ENCODE measurements at regions not wholly inside any gene's neighbourhood (a gene's known extent, or its start where the extent isn't known, plus 50 kb on each side); places are given as distances from the start of the nearest gene placed in this dataset.

- ATAC-seq: no peak
Measured at GRCh38 chr4:104818579-104818978, 323.9 kb upstream of the CXXC4 start.

GRCh38 chr4:104826171-104826570 lies 320.5 kb upstream of the TET2 start:
- TF ChIP-seq POU6F1 (CRISPR knock-in tag; IDR thresholded peaks at IDR 0.05; ENCODE audit: borderline replicate concordance, low read depth) (no peak), ESRRG (CRISPR knock-in tag; IDR thresholded peaks at IDR 0.05) (no peak), RARB (CRISPR knock-in tag; IDR thresholded peaks at IDR 0.05) (no peak), ZNF8 (CRISPR knock-in tag; IDR thresholded peaks at IDR 0.05) (no peak), ISL1 (CRISPR knock-in tag; IDR thresholded peaks at IDR 0.05) (no peak), BACH2 (CRISPR knock-in tag; IDR thresholded peaks at IDR 0.05; ENCODE audit: borderline replicate concordance) (no peak), ZNF70 (CRISPR knock-in tag; IDR thresholded peaks at IDR 0.05) (no peak), PPARA (CRISPR knock-in tag; IDR thresholded peaks at IDR 0.05; ENCODE audit: borderline replicate concordance) (no peak), SNAI2 (CRISPR knock-in tag; IDR thresholded peaks at IDR 0.05) (no peak), ARNTL (CRISPR knock-in tag; IDR thresholded peaks at IDR 0.05; ENCODE audit: borderline replicate concordance, low read depth) (no peak)
- TF ChIP-seq, protein P1, sequence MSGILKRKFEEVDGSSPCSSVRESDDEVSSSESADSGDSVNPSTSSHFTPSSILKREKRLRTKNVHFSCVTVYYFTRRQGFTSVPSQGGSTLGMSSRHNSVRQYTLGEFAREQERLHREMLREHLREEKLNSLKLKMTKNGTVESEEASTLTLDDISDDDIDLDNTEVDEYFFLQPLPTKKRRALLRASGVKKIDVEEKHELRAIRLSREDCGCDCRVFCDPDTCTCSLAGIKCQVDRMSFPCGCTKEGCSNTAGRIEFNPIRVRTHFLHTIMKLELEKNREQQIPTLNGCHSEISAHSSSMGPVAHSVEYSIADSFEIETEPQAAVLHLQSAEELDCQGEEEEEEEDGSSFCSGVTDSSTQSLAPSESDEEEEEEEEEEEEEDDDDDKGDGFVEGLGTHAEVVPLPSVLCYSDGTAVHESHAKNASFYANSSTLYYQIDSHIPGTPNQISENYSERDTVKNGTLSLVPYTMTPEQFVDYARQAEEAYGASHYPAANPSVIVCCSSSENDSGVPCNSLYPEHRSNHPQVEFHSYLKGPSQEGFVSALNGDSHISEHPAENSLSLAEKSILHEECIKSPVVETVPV (CRISPR knock-in tag; IDR thresholded peaks at IDR 0.05): no peak
- no peak for ATAC-seq

More at GRCh38 chr4:104818579-104818978, 323.9 kb upstream of the CXXC4 start:
- TF ChIP-seq, protein P1 (CRISPR knock-in tag; IDR thresholded peaks at IDR 0.05): no peak

DNA sequence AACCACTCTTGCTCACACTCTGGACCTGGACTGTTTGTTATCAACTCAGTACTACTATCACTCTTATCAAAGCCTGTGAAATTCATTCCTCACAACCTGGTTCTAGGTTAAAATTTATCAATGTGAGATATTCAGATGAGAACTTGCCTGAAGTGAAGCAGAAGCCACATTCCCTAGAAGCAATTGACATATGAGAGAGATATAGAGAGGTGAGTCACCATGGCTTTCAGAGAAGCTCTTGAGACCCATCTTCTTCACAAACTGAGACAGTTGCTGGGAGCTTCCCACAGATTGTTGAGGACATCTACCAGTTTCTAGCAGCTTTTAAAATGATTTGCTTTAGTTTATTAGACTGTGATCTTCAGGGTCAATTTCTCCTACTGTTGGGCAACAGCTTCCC lies 316.9 kb upstream of the TET2 start:
- ATAC-seq: no peak
- no peak for TF ChIP-seq ISL1 (CRISPR knock-in tag; IDR thresholded peaks at IDR 0.05)
- no peak for TF ChIP-seq CSDC2 (CRISPR knock-in tag; IDR thresholded peaks at IDR 0.05)
- TF ChIP-seq TSHZ2 (CRISPR knock-in tag; IDR thresholded peaks at IDR 0.05): no peak
- no peak for TF ChIP-seq POU6F1 (CRISPR knock-in tag; IDR thresholded peaks at IDR 0.05; ENCODE audit: borderline replicate concordance, low read depth)
- TF ChIP-seq, protein P1 (CRISPR knock-in tag; IDR thresholded peaks at IDR 0.05): no peak
- TF ChIP-seq PATZ1 (CRISPR knock-in tag; IDR thresholded peaks at IDR 0.05; ENCODE audit: borderline replicate concordance): no peak
- no peak for TF ChIP-seq GLIS3 (CRISPR knock-in tag; IDR thresholded peaks at IDR 0.05)
- TF ChIP-seq ZFP3 (CRISPR knock-in tag; IDR thresholded peaks at IDR 0.05): no peak
- TF ChIP-seq ARNTL (CRISPR knock-in tag; IDR thresholded peaks at IDR 0.05; ENCODE audit: borderline replicate concordance, low read depth): no peak

All from SK-N-SH treated with all-trans-retinoic acid at 6 μM for 48 hours (cell line).